ENCODE measurements at regions not wholly inside any gene's neighbourhood (a gene's known extent, or its start where the extent isn't known, plus 50 kb on each side); places are given as distances from the start of the nearest gene placed in this dataset.

- no peak for TF ChIP-seq CTCF (IDR thresholded peaks at IDR 0.05)
- TF ChIP-seq POLR2A (IDR thresholded peaks at IDR 0.05) = no peak
These were observed 173.7 kb upstream of the CAMK1G start for GRCh38 chr1:209409780-209410179.
